LNCaP clone FGC (cell line): ENCODE measurements at regions not wholly inside any gene's neighbourhood (a gene's known extent, or its start where the extent isn't known, plus 50 kb on each side); places are given as distances from the start of the nearest gene placed in this dataset.

Experiments used
- DNase-seq: peaks from one replicate; pipeline ENCODE4 v3.0.0-alpha.2; 2011; ENCODE audit warnings: low read depth
- H3K4me3 ChIP-seq: 2 replicates; pipeline ENCODE4 v1.5.1; 2011; ENCODE audit warnings: mild to moderate bottlenecking, low read depth, low read length, control low read depth
- CTCF ChIP-seq: IDR thresholded peaks from 2 replicates; pipeline ENCODE4 v1.5.1; 2012; ENCODE audit warnings: mild to moderate bottlenecking; ENCODE audit not compliant: control insufficient read depth, insufficient read depth; ENCODE audit errors: extremely low read depth

GRCh38 chr2:177108890-177109289, 103.7 kb upstream of the HNRNPA3 start:
- TF ChIP-seq CTCF: no peak
- DNase-seq: no peak

GRCh38 chr2:177114712-177115111, 97.9 kb upstream of the HNRNPA3 start:
- TF ChIP-seq CTCF: no peak
- no peak for DNase-seq
- H3K4me3 ChIP-seq: no peak overlapping the region

More at GRCh38 chr2:177108890-177109289, 103.7 kb upstream of the HNRNPA3 start:
- no peak overlapping the region for H3K4me3 ChIP-seq

GRCh38 chr2:177117755-177118154, 94.8 kb upstream of the HNRNPA3 start:
- DNase-seq: no peak
- TF ChIP-seq CTCF: no peak
- H3K4me3 ChIP-seq: no peak overlapping the region

- no peak for TF ChIP-seq CTCF
- no peak for DNase-seq
- no peak overlapping the region for H3K4me3 ChIP-seq
Measured at GRCh38 chr2:177118636-177119035, 94.0 kb upstream of the HNRNPA3 start.

- no peak overlapping the region for H3K4me3 ChIP-seq
- DNase-seq: no peak
- no peak for TF ChIP-seq CTCF
Measured at GRCh38 chr2:177119099-177119498, 93.5 kb upstream of the HNRNPA3 start.

GRCh38 chr2:177123048-177123447, 89.5 kb upstream of the HNRNPA3 start:
- DNase-seq: no peak
- H3K4me3 ChIP-seq: no peak overlapping the region
- TF ChIP-seq CTCF: no peak

- no peak overlapping the region for H3K4me3 ChIP-seq
- TF ChIP-seq CTCF: no peak
- no peak for DNase-seq
Measured at GRCh38 chr2:177124371-177124770, 88.2 kb upstream of the HNRNPA3 start.
